ENCODE measurements at regions not wholly inside any gene's neighbourhood (a gene's known extent, or its start where the extent isn't known, plus 50 kb on each side); places are given as distances from the start of the nearest gene placed in this dataset.
"Not testable (repeated sequence)": the region's sequence is repeated elsewhere in the genome, so short reads cannot be mapped to it uniquely, and the experiment has no call there.

DNA sequence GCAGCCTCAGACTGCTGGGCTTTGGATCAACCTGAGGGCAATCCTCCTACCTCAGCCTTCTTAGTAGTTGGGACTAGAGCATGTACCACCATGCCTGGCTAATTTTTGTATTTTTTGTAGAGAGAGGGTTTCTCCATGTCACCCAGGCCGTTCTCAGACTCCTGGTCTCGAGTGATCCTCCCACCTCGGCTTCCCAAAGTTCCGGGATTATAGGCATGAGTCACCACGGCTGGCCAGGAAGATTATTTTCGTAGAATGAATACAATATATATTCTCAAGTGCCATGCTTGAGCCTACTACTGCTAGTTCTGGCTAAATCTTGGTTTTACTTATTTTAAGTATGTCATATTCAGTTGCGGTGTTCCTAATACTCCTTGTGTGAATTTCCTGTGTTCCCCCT lies 88.2 kb upstream of the CLINT1 start:
- 89% methylated on average over 7 of the region's 7 CpGs for WGBS
- H3K27me3 ChIP-seq = no peaks in the 10 kb centered on the region
- peaks cover 4 to 18% (median 15%) of the 10 kb centered on the region in 4 donors for H3K4me1 ChIP-seq
- no peaks in the 10 kb centered on the region for H3K9me3 ChIP-seq
- DNase-seq (ENCODE audit: extremely low spot score) = no peak
- no peak overlapping the region for H3K4me3 ChIP-seq
- intact Hi-C loops (cut with DNase I) = no loop called here
- H3K36me3 ChIP-seq = no peaks in the 10 kb centered on the region
- H3K27ac ChIP-seq (replicated peaks in 1 of 4) = no peak overlapping the region
- no peak for TF ChIP-seq POLR2AphosphoS5 (IDR thresholded peaks at IDR 0.05)
- TF ChIP-seq CTCF (IDR thresholded peaks at IDR 0.05) = no peak
- no peak for TF ChIP-seq POLR2A (IDR thresholded peaks at IDR 0.05; ENCODE audit: low read depth)
- no peak for TF ChIP-seq EP300 (IDR thresholded peaks at IDR 0.05)

DNA sequence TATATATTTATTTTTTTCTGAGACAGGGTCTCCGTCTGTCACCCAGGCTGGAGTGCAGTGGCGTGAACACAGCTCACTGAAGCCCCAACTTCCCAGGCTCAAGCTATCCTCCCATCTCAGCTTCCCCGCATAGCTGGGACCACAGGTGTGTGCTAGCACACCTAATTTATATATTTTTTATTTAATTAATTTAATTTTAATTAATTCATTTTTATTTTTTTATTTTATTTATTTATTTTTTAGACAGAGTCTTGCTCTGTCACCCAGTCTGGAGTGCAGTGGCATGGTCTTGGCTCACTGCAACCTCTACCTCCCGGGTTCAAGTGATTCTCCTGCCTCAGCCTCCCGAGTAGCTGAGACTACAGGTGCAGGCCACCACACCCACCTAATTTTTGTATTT lies 86.9 kb upstream of the CLINT1 start:
- H3K27me3 ChIP-seq; H3K4me3 ChIP-seq; DNase-seq (ENCODE audit: extremely low spot score); intact Hi-C loops (cut with DNase I); H3K36me3 ChIP-seq; H3K27ac ChIP-seq (replicated peaks in 1 of 4); H3K9me3 ChIP-seq: not testable (repeated sequence)
- WGBS = 86% methylated on average over 5 of the region's 5 CpGs
- H3K4me1 ChIP-seq = peaks cover 4 to 18% (median 15%) of the 10 kb centered on the region in 4 donors

DNA sequence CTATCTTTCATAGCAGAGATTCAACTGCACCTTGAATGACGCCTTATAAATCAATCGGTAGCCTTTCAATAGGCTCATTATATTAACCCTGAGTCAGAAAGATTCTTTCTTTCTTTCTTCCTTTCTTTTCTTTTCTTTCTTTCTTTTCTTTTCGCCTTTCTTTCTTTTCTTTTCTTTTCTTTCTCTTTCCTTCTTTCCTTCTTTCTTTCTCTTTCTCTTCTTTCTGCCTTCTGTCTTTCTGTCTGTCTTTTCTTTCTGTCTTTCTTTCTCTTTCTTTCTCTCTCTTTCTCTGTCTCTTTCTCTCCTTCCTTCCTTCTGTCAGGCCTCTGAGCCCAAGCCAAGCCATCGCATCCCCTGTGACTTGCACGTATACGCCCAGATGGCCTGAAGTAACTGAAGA lies 86.0 kb upstream of the CLINT1 start:
- DNase-seq (ENCODE audit: extremely low spot score) = no peak
- Histone ChIP-seq H3K27ac (replicated peaks in 1 of 4) (no peak overlapping the region), H3K9me3 (no peaks in the 10 kb centered on the region), H3K27me3 (no peaks in the 10 kb centered on the region), H3K4me3 (no peak overlapping the region), H3K36me3 (no peaks in the 10 kb centered on the region), H3K4me1 (peaks cover 4 to 18% (median 15%) of the 10 kb centered on the region in 4 donors)
- intact Hi-C loops (cut with DNase I) = no loop called here
- 87% methylated on average over 6 of the region's 6 CpGs for WGBS
- TF ChIP-seq POLR2AphosphoS5 (IDR thresholded peaks at IDR 0.05) (no peak), POLR2A (IDR thresholded peaks at IDR 0.05; ENCODE audit: low read depth) (no peak), CTCF (IDR thresholded peaks at IDR 0.05) (no peak), EP300 (IDR thresholded peaks at IDR 0.05) (no peak)

DNA sequence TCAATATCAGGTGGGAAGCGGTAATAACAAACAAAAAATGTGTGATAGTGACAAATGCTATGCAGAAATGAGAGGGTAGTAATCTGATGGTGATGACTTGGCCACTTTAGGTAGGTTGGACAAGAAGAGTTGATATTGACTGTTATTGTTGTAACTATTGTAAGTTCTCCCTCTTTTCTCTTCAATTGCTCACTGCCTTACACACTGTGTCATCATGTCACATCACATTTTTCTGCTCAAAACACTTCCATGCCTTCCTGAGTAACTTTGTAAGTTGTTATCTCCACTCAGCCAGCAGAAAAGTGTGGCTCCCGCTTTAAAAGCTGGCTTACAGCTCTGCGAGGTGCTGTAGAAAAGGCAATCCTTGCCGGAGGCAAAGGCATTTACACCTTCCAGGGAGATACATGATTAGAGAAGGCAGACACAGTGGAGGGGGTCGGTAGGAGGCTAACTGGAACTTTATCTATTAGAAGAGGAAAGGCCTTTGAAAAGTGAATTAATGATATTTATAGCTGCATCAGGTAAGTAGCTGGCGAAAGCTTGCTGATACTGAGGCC lies 85.2 kb upstream of the CLINT1 start:
- Histone ChIP-seq H3K9me3 (no peaks in the 10 kb centered on the region), H3K4me1 (peaks cover 4 to 13% (median 11%) of the 10 kb centered on the region in 4 donors), H3K36me3 (no peaks in the 10 kb centered on the region), H3K4me3 (no peak overlapping the region), H3K27me3 (no peaks in the 10 kb centered on the region), H3K27ac (replicated peaks in 1 of 4) (no peak overlapping the region)
- intact Hi-C loops (cut with DNase I) = no loop called here
- 73% methylated on average over 6 of the region's 6 CpGs for WGBS
- no peak for DNase-seq (ENCODE audit: extremely low spot score)
- TF ChIP-seq POLR2A (IDR thresholded peaks at IDR 0.05; ENCODE audit: low read depth) (no peak), EP300 (IDR thresholded peaks at IDR 0.05) (no peak), CTCF (IDR thresholded peaks at IDR 0.05) (no peak)

DNA sequence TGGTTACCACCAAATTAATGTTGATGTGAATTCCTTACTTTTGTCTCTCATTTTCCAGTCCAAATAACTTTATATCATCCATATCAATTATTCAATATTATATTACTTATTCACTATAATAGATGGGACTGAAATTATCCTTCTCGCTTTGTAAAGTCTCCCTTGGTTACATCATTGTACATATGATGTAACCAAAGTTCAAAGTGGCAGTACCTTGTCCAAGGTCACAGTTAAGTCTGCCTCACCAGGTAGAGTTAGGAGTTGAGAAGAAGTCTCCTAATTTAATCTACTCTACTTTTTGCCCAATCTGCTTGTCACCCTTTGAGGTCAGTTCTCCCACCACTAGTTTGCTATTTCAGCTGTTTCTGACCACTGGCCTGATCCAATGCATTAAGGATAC lies 83.7 kb upstream of the CLINT1 start:
- Histone ChIP-seq H3K4me3 (no peak overlapping the region), H3K4me1 (no peaks in the 10 kb centered on the region), H3K36me3 (no peaks in the 10 kb centered on the region), H3K9me3 (no peaks in the 10 kb centered on the region), H3K27me3 (no peaks in the 10 kb centered on the region), H3K27ac (replicated peaks in 1 of 4) (no peak overlapping the region)
- intact Hi-C loops (cut with DNase I) = no loop called here
- 100% methylated on average over 1 of the region's 1 CpG for WGBS
- TF ChIP-seq CTCF (IDR thresholded peaks at IDR 0.05) = no peak
- no peak for TF ChIP-seq EP300 (IDR thresholded peaks at IDR 0.05)
- no peak for TF ChIP-seq POLR2A (IDR thresholded peaks at IDR 0.05; ENCODE audit: low read depth)
- TF ChIP-seq POLR2AphosphoS5 (IDR thresholded peaks at IDR 0.05) = no peak
- DNase-seq (ENCODE audit: extremely low spot score) = no peak

Data from esophagus muscularis mucosa (tissue), 4 donors.